Mesendoderm (in vitro differentiated cells): ENCODE measurements at regions not wholly inside any gene's neighbourhood (a gene's known extent, or its start where the extent isn't known, plus 50 kb on each side); places are given as distances from the start of the nearest gene placed in this dataset.
"Not testable (repeated sequence)": the region's sequence is repeated elsewhere in the genome, so short reads cannot be mapped to it uniquely, and the experiment has no call there.

ENCODE experiments used
- DNase-seq: peaks from one replicate; pipeline ENCODE4 v3.0.0; 2013
- H2AK5ac ChIP-seq: 2 replicates; pipeline ENCODE4 v1.6.1; 2013; ENCODE audit warnings: low read length, inconsistent platforms
- H2BK120ac ChIP-seq: 2 replicates; pipeline ENCODE4 v1.6.1; 2013; ENCODE audit warnings: low read depth, mild to moderate bottlenecking, low read length, moderate library complexity, mixed read lengths
- H2BK15ac ChIP-seq: replicated peaks from 2 replicates; pipeline ENCODE4 v1.6.1; 2013; ENCODE audit warnings: low read depth, mild to moderate bottlenecking, moderate library complexity
- H2BK5ac ChIP-seq: 2 replicates; pipeline ENCODE4 v1.6.1; 2013; ENCODE audit warnings: low read length, inconsistent platforms
- H3K18ac ChIP-seq: 2 replicates; pipeline ENCODE4 v1.6.1; 2013; ENCODE audit warnings: mild to moderate bottlenecking, low read length, mixed read lengths
- H3K23ac ChIP-seq: one replicate; pipeline ENCODE4 v1.6.1; 2013; ENCODE audit warnings: low read length
- H3K27ac ChIP-seq: 2 replicates; pipeline ENCODE4 v1.5.1; 2013; ENCODE audit warnings: low read depth, mild to moderate bottlenecking, inconsistent platforms, low read length, moderate library complexity
- H3K27me3 ChIP-seq: 2 replicates; pipeline ENCODE4 v1.6.1; 2013; ENCODE audit warnings: low read length, control low read depth, mild to moderate bottlenecking, inconsistent platforms; ENCODE audit not compliant: insufficient read depth, poor library complexity
- H3K36me3 ChIP-seq: 2 replicates; pipeline ENCODE4 v1.6.1; 2013; ENCODE audit warnings: low read length, inconsistent platforms; ENCODE audit not compliant: control insufficient read depth, insufficient read depth
- H3K4ac ChIP-seq: one replicate; pipeline ENCODE4 v1.6.1; 2013; ENCODE audit warnings: low read depth, mild to moderate bottlenecking, low read length, moderate library complexity
- H3K4me1 ChIP-seq: 2 replicates; pipeline ENCODE4 v1.6.1; 2013; ENCODE audit warnings: low read depth, low read length, inconsistent platforms; ENCODE audit not compliant: control insufficient read depth
- H3K4me2 ChIP-seq: 2 replicates; pipeline ENCODE4 v1.6.1; 2013; ENCODE audit warnings: low read length
- H3K4me3 ChIP-seq: 2 replicates; pipeline ENCODE4 v1.5.1; 2013; ENCODE audit warnings: mild to moderate bottlenecking, low read length
- H3K56ac ChIP-seq: one replicate; pipeline ENCODE4 v1.6.1; 2013; ENCODE audit warnings: low read length
- H3K79me1 ChIP-seq: 2 replicates; pipeline ENCODE4 v1.6.1; 2013; ENCODE audit warnings: low read length, inconsistent platforms
- H3K79me2 ChIP-seq: 2 replicates; pipeline ENCODE4 v1.6.1; 2013; ENCODE audit warnings: mild to moderate bottlenecking, low read length; ENCODE audit not compliant: control insufficient read depth, insufficient read depth
- H3K9ac ChIP-seq: 2 replicates; pipeline ENCODE4 v1.6.1; 2013; ENCODE audit warnings: low read length, inconsistent platforms
- H4K5ac ChIP-seq: one replicate; pipeline ENCODE4 v1.6.1; 2013; ENCODE audit warnings: low read length
- H4K8ac ChIP-seq: one replicate; pipeline ENCODE4 v1.6.1; 2013; ENCODE audit warnings: low read depth, mild to moderate bottlenecking, control low read depth, low read length, moderate library complexity
- WGBS: extraction: QIAGEN DNeasy Blood & Tissue Kit; methylation state at CpG from one replicate; pipeline ENCODE4 v1.1.7; 2013; ENCODE audit warnings: low lambda C conversion rate, missing lambda C conversion rate; ENCODE audit not compliant: insufficient coverage; ENCODE audit errors: extremely low coverage; 5-methylcytosine and 5-hydroxymethylcytosine counted together

DNA sequence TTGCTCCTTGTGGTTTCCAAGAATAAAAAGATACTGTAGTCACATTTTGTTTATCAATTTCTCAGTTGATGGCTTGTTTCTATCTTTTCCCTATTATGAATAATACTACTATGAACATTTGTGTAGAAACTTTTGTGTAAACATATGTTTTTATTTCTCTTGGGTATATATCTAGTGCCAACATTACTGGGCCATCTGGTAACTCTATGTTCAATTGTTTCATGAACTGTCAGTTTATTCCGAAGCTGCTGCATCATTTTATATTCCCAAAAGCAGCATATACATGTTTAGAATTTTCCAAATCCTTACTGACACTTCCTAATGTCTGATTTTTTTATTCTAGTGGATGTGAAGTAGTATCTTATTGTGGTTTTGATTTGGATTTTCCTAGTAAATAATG lies 737.6 kb upstream of the TMEFF2 start:
- no peak for DNase-seq
- WGBS = no CpG with 5 or more reads among the region's 1 CpG
- H3K23ac ChIP-seq = no peak overlapping the region
- no peaks in the 10 kb centered on the region for H3K79me1 ChIP-seq
- no peak overlapping the region for H4K8ac ChIP-seq
- no peak overlapping the region for H3K56ac ChIP-seq
- no peak overlapping the region for H3K9ac ChIP-seq
- no peaks in the 10 kb centered on the region for H3K27me3 ChIP-seq
- no peak overlapping the region for H4K5ac ChIP-seq
- no peak overlapping the region for H3K18ac ChIP-seq
- H2BK15ac ChIP-seq = no peak overlapping the region
- no peaks in the 10 kb centered on the region for H3K36me3 ChIP-seq
- no peak overlapping the region for H2AK5ac ChIP-seq
- no peaks in the 10 kb centered on the region for H3K4me1 ChIP-seq
- no peak overlapping the region for H2BK120ac ChIP-seq
- H3K4me3 ChIP-seq = no peak overlapping the region
- no peak overlapping the region for H3K4me2 ChIP-seq
- no peak overlapping the region for H3K4ac ChIP-seq
- no peak overlapping the region for H2BK5ac ChIP-seq
- no peaks in the 10 kb centered on the region for H3K79me2 ChIP-seq
- H3K27ac ChIP-seq = no peak overlapping the region

GRCh38 chr2:192921631-192922030 lies 726.9 kb upstream of the TMEFF2 start:
- H3K27me3 ChIP-seq, H2AK5ac ChIP-seq, H4K8ac ChIP-seq, H3K27ac ChIP-seq, H3K79me2 ChIP-seq, H3K23ac ChIP-seq, H3K4ac ChIP-seq, H2BK120ac ChIP-seq, H3K9ac ChIP-seq, H3K36me3 ChIP-seq, H3K4me1 ChIP-seq, H3K56ac ChIP-seq, H2BK15ac ChIP-seq, H4K5ac ChIP-seq, H3K79me1 ChIP-seq, H2BK5ac ChIP-seq, DNase-seq, H3K18ac ChIP-seq, H3K4me2 ChIP-seq, H3K4me3 ChIP-seq: not testable (repeated sequence)
- no CpG with 5 or more reads among the region's 4 CpGs for WGBS

DNA sequence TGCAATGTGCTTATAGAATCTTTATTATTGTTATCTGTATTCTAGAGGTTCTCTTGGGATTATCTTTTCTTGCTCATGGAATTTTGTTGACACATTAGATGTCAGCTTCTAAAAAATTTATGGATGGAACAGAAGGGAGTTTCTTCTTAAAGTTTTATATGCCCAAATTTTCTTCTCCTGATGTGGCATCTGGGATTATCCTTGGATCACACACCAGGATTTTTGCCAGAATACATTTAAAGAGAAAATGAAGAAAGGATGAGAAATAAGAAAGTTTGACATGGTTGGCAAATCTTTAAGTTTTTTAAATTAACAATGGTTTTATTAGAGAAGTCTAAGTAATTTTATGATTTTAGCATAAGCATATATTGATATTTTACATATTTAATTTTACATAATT lies 706.7 kb upstream of the TMEFF2 start:
- Histone ChIP-seq H4K8ac (no peak overlapping the region), H3K79me1 (no peaks in the 10 kb centered on the region), H3K18ac (no peak overlapping the region), H3K4ac (no peak overlapping the region), H3K9ac (no peak overlapping the region), H3K79me2 (no peaks in the 10 kb centered on the region), H3K27ac (no peak overlapping the region), H2AK5ac (no peak overlapping the region), H3K4me1 (no peaks in the 10 kb centered on the region), H3K56ac (no peak overlapping the region), H3K27me3 (no peaks in the 10 kb centered on the region), H3K4me2 (no peak overlapping the region), H3K4me3 (no peak overlapping the region), H4K5ac (no peak overlapping the region), H2BK15ac (no peak overlapping the region), H2BK120ac (no peak overlapping the region), H3K36me3 (no peaks in the 10 kb centered on the region), H3K23ac (no peak overlapping the region), H2BK5ac (no peak overlapping the region)
- no peak for DNase-seq

- Histone ChIP-seq H3K4me3 (no peak overlapping the region), H2BK5ac (no peak overlapping the region), H2AK5ac (no peak overlapping the region), H3K36me3 (no peaks in the 10 kb centered on the region), H3K18ac (no peak overlapping the region), H2BK120ac (no peak overlapping the region), H3K23ac (no peak overlapping the region), H4K5ac (no peak overlapping the region), H3K27ac (no peak overlapping the region), H3K27me3 (no peaks in the 10 kb centered on the region), H3K4me1 (no peaks in the 10 kb centered on the region), H3K79me1 (no peaks in the 10 kb centered on the region), H3K56ac (no peak overlapping the region), H3K4ac (no peak overlapping the region), H3K79me2 (no peaks in the 10 kb centered on the region), H3K9ac (no peak overlapping the region), H4K8ac (no peak overlapping the region), H2BK15ac (no peak overlapping the region), H3K4me2 (no peak overlapping the region)
- no peak for DNase-seq
- WGBS = no CpG with 5 or more reads among the region's 3 CpGs
These were observed 704.7 kb upstream of the TMEFF2 start for GRCh38 chr2:192899466-192899865.

DNA sequence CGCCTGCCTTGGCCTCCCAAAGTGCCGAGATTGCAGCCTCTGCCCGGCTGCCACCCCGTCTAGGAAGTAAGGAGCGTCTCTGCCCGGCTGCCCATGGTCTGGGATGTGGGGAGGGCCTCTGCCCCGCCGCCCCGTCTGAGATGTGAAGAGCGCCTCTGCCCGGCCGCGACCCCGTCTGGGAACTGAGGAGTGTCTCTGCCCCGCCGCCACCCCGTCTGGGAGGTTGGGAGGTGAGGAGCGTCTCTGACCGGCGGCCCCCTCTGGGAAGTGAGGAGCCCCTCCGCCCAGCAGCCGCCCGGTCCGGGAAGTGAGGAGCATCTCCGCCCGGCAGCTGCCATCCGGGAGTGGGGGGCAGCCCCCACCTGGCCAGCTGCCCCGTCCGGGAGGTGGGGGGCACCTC lies 699.2 kb upstream of the TMEFF2 start:
- H3K56ac ChIP-seq, DNase-seq, H3K4me2 ChIP-seq, H3K18ac ChIP-seq, H3K4me3 ChIP-seq, H4K5ac ChIP-seq, H3K23ac ChIP-seq, H2AK5ac ChIP-seq, H4K8ac ChIP-seq, H3K27ac ChIP-seq, H2BK15ac ChIP-seq, H3K27me3 ChIP-seq, H2BK5ac ChIP-seq, H3K4me1 ChIP-seq, H3K4ac ChIP-seq, H3K79me1 ChIP-seq, H3K36me3 ChIP-seq, H3K9ac ChIP-seq, H2BK120ac ChIP-seq, H3K79me2 ChIP-seq: not testable (repeated sequence)
- WGBS = no CpG with 5 or more reads among the region's 29 CpGs

DNA sequence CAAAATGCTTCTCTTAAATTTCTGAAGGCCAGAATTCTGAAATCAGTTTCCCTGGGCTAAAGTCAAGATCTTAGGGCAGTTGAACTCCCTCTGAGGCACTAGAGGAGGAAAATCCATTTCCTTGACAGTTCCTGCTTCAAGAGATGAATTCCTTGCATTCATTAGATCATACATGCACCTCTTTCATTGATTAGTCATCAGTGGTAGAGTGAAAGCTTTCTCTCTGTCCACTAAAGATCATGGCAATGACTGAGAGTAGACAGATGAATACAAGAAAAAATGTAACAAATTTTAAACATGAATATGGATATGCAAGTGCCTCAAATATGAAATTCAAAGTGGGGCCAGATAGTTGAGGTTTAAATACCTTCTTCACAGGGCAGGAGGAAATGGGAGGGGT lies 693.4 kb upstream of the TMEFF2 start:
- Histone ChIP-seq H3K23ac (no peak overlapping the region), H3K9ac (no peak overlapping the region), H3K4me3 (no peak overlapping the region), H3K36me3 (no peaks in the 10 kb centered on the region), H3K79me2 (no peaks in the 10 kb centered on the region), H2BK120ac (no peak overlapping the region), H3K18ac (no peak overlapping the region), H3K27me3 (no peaks in the 10 kb centered on the region), H3K79me1 (no peaks in the 10 kb centered on the region), H3K27ac (no peak overlapping the region), H2BK5ac (no peak overlapping the region), H3K4ac (no peak overlapping the region), H4K8ac (no peak overlapping the region), H4K5ac (no peak overlapping the region), H3K4me1 (no peaks in the 10 kb centered on the region), H3K56ac (no peak overlapping the region), H2AK5ac (no peak overlapping the region), H2BK15ac (no peak overlapping the region), H3K4me2 (no peak overlapping the region)
- peak; percentile 33 for DNase-seq
